H1 (cell line): ENCODE measurements at regions not wholly inside any gene's neighbourhood (a gene's known extent, or its start where the extent isn't known, plus 50 kb on each side); places are given as distances from the start of the nearest gene placed in this dataset.

Experiments
- CTCF ChIA-PET: fragments of 300-600 bp; sonication (Branson Sonifier 250); formaldehyde crosslinking; loops from one replicate; lab custom pipeline; 2021; ENCODE audit not compliant: partially characterized antibody; lab: Charles Lee
- POLR2A ChIA-PET: fragments of 300-600 bp; sonication (Branson Sonifier 250); formaldehyde crosslinking; loops from one replicate; lab custom pipeline; 2021; ENCODE audit warnings: inconsistent platforms; ENCODE audit not compliant: partially characterized antibody; lab: Charles Lee
- DNase-seq, 2 experiments: peaks; one replicate each; pipeline versions ENCODE4 v3.0.0 to v3.0.0-alpha.2; 2010 to 2022; ENCODE audit warnings: low spot score in 2 of 2, low read depth in 1 of 2, mixed read lengths in 1 of 2
- FAIRE-seq: peaks from 2 replicates; lab custom pipeline; 2011; peaks lifted over from hg19 to GRCh38; lab: Jason Lieb, UNC
- H2AFZ ChIP-seq: 2 replicates; pipeline ENCODE4 v1.8.1; 2012; ENCODE audit warnings: low read length, inconsistent platforms
- H2AK5ac ChIP-seq: 2 replicates; pipeline ENCODE4 v1.6.1; 2013; ENCODE audit warnings: low read depth, low read length
- H2BK120ac ChIP-seq: replicated peaks from 2 replicates; pipeline ENCODE3; 2013; ENCODE audit warnings: low read depth, low read length, inconsistent platforms
- H2BK12ac ChIP-seq: 2 replicates; pipeline ENCODE4 v1.6.1; 2013; ENCODE audit warnings: low read depth, low read length
- H2BK15ac ChIP-seq: 2 replicates; pipeline ENCODE4 v1.6.1; 2013; ENCODE audit warnings: low read length
- H2BK20ac ChIP-seq: 2 replicates; pipeline ENCODE4 v1.6.1; 2013; ENCODE audit warnings: low read length
- H2BK5ac ChIP-seq: 2 replicates; pipeline ENCODE4 v1.6.1; 2013; ENCODE audit warnings: low read depth, low read length
- H3K14ac ChIP-seq: 2 replicates; pipeline ENCODE4 v1.6.1; 2013; ENCODE audit warnings: inconsistent platforms; ENCODE audit not compliant: insufficient read length
- H3K18ac ChIP-seq: 2 replicates; pipeline ENCODE4 v1.6.1; 2013; ENCODE audit warnings: low read length; ENCODE audit errors: extremely low read depth
- H3K23ac ChIP-seq: 2 replicates; pipeline ENCODE4 v1.6.1; 2013; ENCODE audit warnings: inconsistent platforms; ENCODE audit not compliant: insufficient read length
- H3K23me2 ChIP-seq: 2 replicates; pipeline ENCODE4 v1.6.1; 2013; ENCODE audit warnings: low read depth, low read length
- H3K27ac ChIP-seq: 2 replicates; pipeline ENCODE4 v1.6.1; 2011; ENCODE audit warnings: low read depth, low read length, inconsistent platforms
- H3K27me3 ChIP-seq, 4 experiments: replicated peaks in 1 of 4; 1 replicate in 1 of 4; 2 replicates in 3 of 4; pipeline versions ENCODE4 v1.6.1 to v1.8.1; 2011 to 2013; ENCODE audit warnings: low read length in 3 of 4, mild to moderate bottlenecking in 3 of 4, inconsistent platforms in 2 of 4, mixed read lengths in 2 of 4, moderate library complexity in 1 of 4; ENCODE audit not compliant: control insufficient read depth in 3 of 4, insufficient read depth in 3 of 4; ENCODE audit errors: extremely low read depth in 1 of 4
- H3K36me3 ChIP-seq, 4 experiments: 2 replicates each; pipeline versions ENCODE4 v1.6.1 to v1.8.1; 2011 to 2013; ENCODE audit warnings: mild to moderate bottlenecking in 4 of 4, low read length in 3 of 4, moderate library complexity in 2 of 4, control low read depth in 1 of 4, inconsistent platforms in 1 of 4; ENCODE audit not compliant: insufficient read depth in 4 of 4, control insufficient read depth in 2 of 4
- H3K4ac ChIP-seq: replicated peaks from 2 replicates; pipeline ENCODE3; 2013; ENCODE audit warnings: low read length, low read depth, mixed read lengths, inconsistent platforms; ENCODE audit not compliant: insufficient read length
- H3K4me1 ChIP-seq, 4 experiments: replicated peaks in 1 of 4; 1 replicate in 1 of 4; 2 replicates in 3 of 4; pipeline versions ENCODE4 v1.6.1 to v1.8.1; 2011 to 2013; ENCODE audit warnings: low read length in 3 of 4, inconsistent platforms in 2 of 4, mixed read lengths in 1 of 4; ENCODE audit not compliant: insufficient read depth in 4 of 4, control insufficient read depth in 3 of 4
- H3K4me2 ChIP-seq, 2 experiments: 2 replicates each; pipeline versions ENCODE4 v1.6.1 to v1.8.1; 2011 to 2013; ENCODE audit warnings: low read depth in 2 of 2, low read length in 2 of 2, control low read depth in 1 of 2, inconsistent platforms in 1 of 2, mild to moderate bottlenecking in 1 of 2; ENCODE audit not compliant: insufficient read depth in 1 of 2
- H3K4me3 ChIP-seq, 4 experiments: fragments of 200-600, 300-600 bp in 1 of 4; sonication (generic), shearing (Covaris generic), sonication (Bioruptor Twin) in 1 of 4; 2 replicates each; pipeline versions ENCODE4 v1.5.1 to v1.8.1; 2011 to 2016; ENCODE audit warnings: low read length in 4 of 4, low read depth in 3 of 4, control low read depth in 2 of 4, inconsistent platforms in 2 of 4, mild to moderate bottlenecking in 2 of 4, mixed read lengths in 1 of 4, moderate library complexity in 1 of 4; ENCODE audit not compliant: insufficient read depth in 2 of 4; ENCODE audit errors: extremely low read depth in 1 of 4
- H3K56ac ChIP-seq: replicated peaks from 2 replicates; pipeline ENCODE3; 2013; ENCODE audit warnings: low read depth, mild to moderate bottlenecking, mixed read lengths, low read length, inconsistent platforms; ENCODE audit not compliant: insufficient read length
- H3K79me1 ChIP-seq: 2 replicates; pipeline ENCODE4 v1.6.1; 2013; ENCODE audit warnings: low read depth, low read length, control low read depth
- H3K79me2 ChIP-seq, 2 experiments: 2 replicates each; pipeline versions ENCODE4 v1.6.1 to v1.8.1; 2012 to 2013; ENCODE audit warnings: low read length in 2 of 2, mild to moderate bottlenecking in 2 of 2, inconsistent platforms in 1 of 2; ENCODE audit not compliant: insufficient read depth in 2 of 2, control insufficient read depth in 1 of 2
- H3K9ac ChIP-seq, 4 experiments: replicated peaks in 1 of 4; 1 replicate in 1 of 4; 2 replicates in 3 of 4; pipeline versions ENCODE4 v1.6.1 to v1.8.1; 2011 to 2013; ENCODE audit warnings: low read depth in 3 of 4, low read length in 3 of 4, control low read depth in 2 of 4, mild to moderate bottlenecking in 2 of 4, moderate library complexity in 2 of 4, inconsistent platforms in 1 of 4; ENCODE audit errors: extremely low read depth in 1 of 4
- H3K9me3 ChIP-seq, 2 experiments: 2 replicates each; pipeline versions ENCODE4 v1.6.1 to v1.8.1; 2012 to 2013; ENCODE audit warnings: mild to moderate bottlenecking in 2 of 2, moderate library complexity in 2 of 2, control low read depth in 1 of 2, inconsistent platforms in 1 of 2, low read depth in 1 of 2, low read length in 1 of 2, mixed read lengths in 1 of 2; ENCODE audit not compliant: insufficient read depth in 2 of 2
- H4K20me1 ChIP-seq, 2 experiments: replicated peaks in 1 of 2; 2 replicates each; pipeline versions ENCODE3 to v1.8.1; 2011 to 2013; ENCODE audit warnings: inconsistent platforms in 2 of 2, low read length in 2 of 2, mild to moderate bottlenecking in 1 of 2; ENCODE audit not compliant: insufficient read depth in 2 of 2, control insufficient read depth in 1 of 2
- H4K5ac ChIP-seq: 2 replicates; pipeline ENCODE4 v1.6.1; 2013; ENCODE audit warnings: low read length, low read depth, mixed read lengths, inconsistent platforms; ENCODE audit not compliant: insufficient read length
- H4K8ac ChIP-seq: 2 replicates; pipeline ENCODE4 v1.8.0; 2013; ENCODE audit warnings: mild to moderate bottlenecking, moderate library complexity, low read length, inconsistent platforms; ENCODE audit not compliant: insufficient read depth; ENCODE audit errors: extremely low read depth
- H4K91ac ChIP-seq: replicated peaks from 2 replicates; pipeline ENCODE3; 2013; ENCODE audit warnings: low read length, mixed read lengths, inconsistent platforms; ENCODE audit not compliant: insufficient read length
- BRCA1 ChIP-seq: IDR thresholded peaks from 2 replicates; pipeline ENCODE4 v1.6.1; 2012; ENCODE audit warnings: low read depth, low read length, improper control_type of control experiment
- CEBPB ChIP-seq: IDR thresholded peaks from 2 replicates; pipeline ENCODE4 v1.6.1; 2012; ENCODE audit warnings: low read depth, low read length
- CHD2 ChIP-seq: IDR thresholded peaks from 2 replicates; pipeline ENCODE4 v1.6.1; 2012; ENCODE audit warnings: low read length, improper control_type of control experiment
- EP300 ChIP-seq, 2 experiments: IDR thresholded peaks; 1 replicate in 1 of 2; 2 replicates in 1 of 2; pipeline ENCODE4 v1.6.1; 2011 to 2012; ENCODE audit warnings: low read depth in 2 of 2, low read length in 2 of 2, mild to moderate bottlenecking in 2 of 2, borderline replicate concordance in 1 of 2, inconsistent platforms in 1 of 2, moderate library complexity in 1 of 2
- EZH2 ChIP-seq: fragments of 200-600 bp; sonication (generic); IDR thresholded peaks from 2 replicates; pipeline ENCODE4 v1.7.1; 2012; ENCODE audit warnings: low read depth, mild to moderate bottlenecking, moderate library complexity, low read length, inconsistent platforms; ENCODE audit not compliant: severe bottlenecking
- HDAC2 ChIP-seq, 2 experiments: fragments of 300-600 bp in 1 of 2; sonication (generic) in 1 of 2; IDR thresholded peaks; 2 replicates each; pipeline ENCODE4 v1.6.1; 2011 to 2012; ENCODE audit warnings: low read depth in 2 of 2, low read length in 2 of 2, mild to moderate bottlenecking in 2 of 2, moderate library complexity in 2 of 2, borderline replicate concordance in 1 of 2, inconsistent platforms in 1 of 2
- MAFK ChIP-seq: IDR thresholded peaks from 2 replicates; pipeline ENCODE4 v1.6.1; 2012; ENCODE audit warnings: low read depth, mild to moderate bottlenecking, improper control_type of control experiment, low read length
- MAX ChIP-seq: IDR thresholded peaks from 2 replicates; pipeline ENCODE4 v1.6.1; 2012; ENCODE audit warnings: inconsistent platforms
- NRF1 ChIP-seq: IDR thresholded peaks from 2 replicates; pipeline ENCODE4 v1.6.1; 2011; ENCODE audit warnings: mild to moderate bottlenecking, low read depth, low read length, improper control_type of control experiment
- PHF8 ChIP-seq: fragments of 200-600 bp; sonication (generic); conservative IDR thresholded peaks from 2 replicates; pipeline ENCODE4 v1.7.1; 2012; ENCODE audit warnings: low read depth, mild to moderate bottlenecking, inconsistent platforms, low read length, moderate library complexity
- SIN3A ChIP-seq, 2 experiments: IDR thresholded peaks in 1 of 2; conservative IDR thresholded peaks in 1 of 2; 2 replicates each; pipeline ENCODE4 v1.6.1; 2011 to 2012; ENCODE audit warnings: low read length in 2 of 2, improper control_type of control experiment in 1 of 2, low read depth in 1 of 2, mild to moderate bottlenecking in 1 of 2
- SIX5 ChIP-seq: IDR thresholded peaks from 2 replicates; pipeline ENCODE4 v1.6.1; 2011; ENCODE audit warnings: mild to moderate bottlenecking, low read depth, low read length
- TAF7 ChIP-seq: optimal IDR thresholded peaks from 2 replicates; pipeline ENCODE3; 2011; ENCODE audit warnings: low read depth, mild to moderate bottlenecking, inconsistent platforms, low read length, moderate library complexity, borderline replicate concordance
- TEAD4 ChIP-seq: IDR thresholded peaks from 2 replicates; pipeline ENCODE4 v1.6.1; 2012; ENCODE audit warnings: low read depth, low read length, inconsistent platforms, mixed read lengths
- WGBS, 2 experiments: shearing (Covaris generic) in 1 of 2; methylation state at CpG; one replicate each; pipeline versions ENCODE4 v1.1.6 to v1.1.7; 2013 to 2015; ENCODE audit warnings: low lambda C conversion rate in 2 of 2, mixed read lengths in 2 of 2, inconsistent platforms in 1 of 2, low coverage in 1 of 2, missing lambda C conversion rate in 1 of 2; ENCODE audit not compliant: insufficient replicate concordance in 2 of 2, insufficient coverage in 1 of 2, insufficient read length in 1 of 2; ENCODE audit errors: extremely low coverage in 1 of 2, missing lambda C conversion rate in 1 of 2; 5-methylcytosine and 5-hydroxymethylcytosine counted together

GRCh38 chrX:19195243-19195610 lies 73.0 kb upstream of the ADGRG2 start:
- Histone ChIP-seq H4K8ac (no peak overlapping the region), H3K4me2 (no peak overlapping the region), H3K18ac (no peak overlapping the region), H3K27me3 (no peaks in the 10 kb centered on the region), H3K9ac (no peak overlapping the region), H3K4me3 (no peak overlapping the region), H2BK15ac (no peak overlapping the region), H3K4ac (no peak overlapping the region), H4K5ac (no peak overlapping the region), H3K56ac (no peak overlapping the region), H3K79me1 (no peaks in the 10 kb centered on the region), H3K79me2 (no peaks in the 10 kb centered on the region), H2BK20ac (no peak overlapping the region), H3K23ac (no peak overlapping the region), H4K20me1 (no peaks in the 10 kb centered on the region), H2BK120ac (no peak overlapping the region), H3K36me3 (no peaks in the 10 kb centered on the region), H3K9me3 (0 out of 4 replicates have a peak, but pooled peaks cover 0 to 3% of the 10 kb centered on the region in 2 experiments), H2BK5ac (no peak overlapping the region), H3K27ac (no peak overlapping the region), H3K14ac (no peak overlapping the region), H2BK12ac (no peak overlapping the region), H2AK5ac (no peak overlapping the region), H3K23me2 (no peaks in the 10 kb centered on the region), H4K91ac (no peak overlapping the region), H3K4me1 (no peaks in the 10 kb centered on the region; a peak in 1 of 7 replicates), H2AFZ (no peak overlapping the region)
- 85% methylated on average over 11 of the region's 11 CpGs; no CpG with 5 or more reads in 1 of the 2 experiments for WGBS, 2 experiments
- TF ChIP-seq SIN3A (conservative IDR thresholded peaks at IDR 0.05 in 1 of 2, IDR thresholded peaks at IDR 0.05 in 1 of 2; ENCODE audit: low read depth in 1 of 2, low read length in 2 of 2) (no peak), PHF8 (no peak), MAFK (no peak), NRF1 (no peak), CHD2 (no peak), SIX5 (no peak), EZH2 (no peak), TEAD4 (no peak), BRCA1 (no peak), MAX (no peak), HDAC2 (IDR thresholded peaks at IDR 0.05; ENCODE audit: borderline replicate concordance in 1 of 2, low read depth in 2 of 2, low read length in 2 of 2) (no peak), TAF7 (no peak), CEBPB (no peak), EP300 (IDR thresholded peaks at IDR 0.05; ENCODE audit: borderline replicate concordance in 1 of 2, low read depth in 2 of 2, low read length in 2 of 2) (no peak)
- ChIA-PET POLR2A (no interaction called here), CTCF (interaction anchor here (1.7 kb wide), 1 partner anchor 139 kb away, joined by 16 read pairs; no protein-coding TSS in a partner anchor)
- no peak for DNase-seq
- no peak for FAIRE-seq
